Kidney (tissue), 13 donors: ENCODE measurements at regions not wholly inside any gene's neighbourhood (a gene's known extent, or its start where the extent isn't known, plus 50 kb on each side); places are given as distances from the start of the nearest gene placed in this dataset.

ENCODE experiments used
- DNase-seq, 5 donors: peaks; one replicate each; pipeline ENCODE4 v3.0.0-alpha.2; 2013 to 2020
- FAIRE-seq: peaks from 2 replicates; lab custom pipeline; 2012; peaks lifted over from hg19 to GRCh38; lab: Jason Lieb, UNC
- H3K27ac ChIP-seq, 2 donors: one replicate each; pipeline ENCODE4 v1.7.0; 2013; ENCODE audit warnings: low read depth in 2 of 2, low read length in 2 of 2, inconsistent platforms in 1 of 2
- H3K27me3 ChIP-seq: one replicate; pipeline ENCODE4 v1.7.1; 2013; ENCODE audit warnings: low read length, inconsistent platforms; ENCODE audit not compliant: control insufficient read depth, insufficient read depth
- H3K36me3 ChIP-seq, 3 donors: one replicate each; pipeline versions ENCODE4 v1.7.0 to v1.7.1; 2013; ENCODE audit warnings: low read length in 3 of 3, control low read depth in 1 of 3, inconsistent platforms in 1 of 3; ENCODE audit not compliant: insufficient read depth in 3 of 3, control insufficient read depth in 2 of 3
- H3K4me1 ChIP-seq, 3 donors: one replicate each; pipeline versions ENCODE4 v1.7.0 to v1.7.1; 2013; ENCODE audit warnings: low read length in 3 of 3, inconsistent platforms in 1 of 3, low read depth in 1 of 3; ENCODE audit not compliant: control insufficient read depth in 2 of 3, insufficient read depth in 2 of 3
- H3K4me3 ChIP-seq, 3 donors: one replicate each; pipeline versions ENCODE4 v1.7.0 to v1.8.1; 2013; ENCODE audit warnings: low read length in 3 of 3, control low read depth in 1 of 3, inconsistent platforms in 1 of 3
- H3K9ac ChIP-seq, 3 donors: one replicate each; pipeline versions ENCODE4 v1.7.0 to v1.7.1; 2013; ENCODE audit warnings: low read length in 3 of 3, control low read depth in 1 of 3, inconsistent platforms in 1 of 3
- H3K9me3 ChIP-seq, 3 donors: one replicate each; pipeline versions ENCODE4 v1.7.0 to v1.7.1; 2013; ENCODE audit warnings: low read length in 3 of 3, control low read depth in 1 of 3, inconsistent platforms in 1 of 3; ENCODE audit not compliant: control insufficient read depth in 2 of 3, insufficient read depth in 1 of 3
- CTCF ChIP-seq: IDR thresholded peaks from 3 replicates; pipeline ENCODE4 v1.5.1; 2012; ENCODE audit warnings: mild to moderate bottlenecking, moderate library complexity, borderline replicate concordance; ENCODE audit not compliant: insufficient read depth; ENCODE audit errors: extremely low read depth
- intact Hi-C: fragments of 100-400 bp; cut with DNase I; formaldehyde crosslinking; loops from one replicate; pipeline ENCODE4 v1.11.1; 2022
- donor health status: control.
- donor health status: control.
- donor health status: control.
- donor health status: control.
- donor health status: control.
- donor health status: DM: yes; HTN: yes; CAD: no.
- donor health status: Normal renal cell carcinoma (clear cell type).

DNA sequence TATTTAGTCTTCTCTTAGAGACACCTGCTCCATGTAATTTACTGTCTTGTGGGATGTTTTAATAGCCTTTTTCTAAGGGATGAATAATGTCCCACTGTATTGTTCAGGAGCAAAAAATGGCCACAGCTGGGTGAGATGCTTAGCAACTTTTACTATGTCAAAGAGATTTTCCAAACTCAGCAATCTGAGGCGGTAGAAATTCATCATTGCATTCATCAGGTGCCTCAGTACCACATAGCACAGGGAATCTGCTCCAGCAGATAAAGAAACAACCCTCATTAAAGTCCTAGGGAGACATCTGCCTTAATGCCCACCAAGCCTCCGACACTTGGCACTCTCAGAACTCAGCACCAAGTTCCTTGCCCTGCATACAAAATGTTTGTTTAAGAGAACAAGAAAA is 266.9 kb downstream of the SIPA1L2 start:
- no peaks in the 10 kb centered on the region for H3K9me3 ChIP-seq
- FAIRE-seq = no peak
- DNase-seq = no peak
- H3K9ac ChIP-seq = no peak overlapping the region
- no peaks in the 10 kb centered on the region for H3K27me3 ChIP-seq
- no peak overlapping the region for H3K27ac ChIP-seq
- H3K4me3 ChIP-seq = no peak overlapping the region
- H3K36me3 ChIP-seq = no peaks in the 10 kb centered on the region
- intact Hi-C loops = no loop called here
- H3K4me1 ChIP-seq = no peaks in the 10 kb centered on the region
- TF ChIP-seq CTCF = no peak

DNA sequence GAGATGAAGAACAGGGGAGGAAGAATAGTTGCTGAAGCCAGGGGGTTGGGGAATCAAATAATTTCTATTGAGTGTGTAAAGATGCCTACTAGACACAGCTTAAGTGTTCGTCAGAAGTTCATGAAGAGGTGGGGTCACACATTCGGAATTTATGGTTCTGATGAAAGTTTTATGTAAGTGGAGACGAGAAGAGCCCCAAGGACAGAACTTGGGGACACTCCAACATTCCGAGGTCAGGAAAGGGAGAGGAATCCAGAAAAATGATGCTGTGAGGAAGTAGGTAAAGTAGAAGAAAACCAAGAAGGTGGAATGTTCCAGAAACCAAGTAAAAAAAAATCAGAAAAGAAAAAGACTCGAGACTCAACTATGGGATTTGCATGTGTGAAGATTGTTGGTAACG is 272.5 kb downstream of the SIPA1L2 start:
- no peaks in the 10 kb centered on the region for H3K27me3 ChIP-seq
- intact Hi-C loops = no loop called here
- no peak overlapping the region for H3K27ac ChIP-seq
- no peak overlapping the region for H3K4me3 ChIP-seq
- H3K9me3 ChIP-seq = no peaks in the 10 kb centered on the region
- TF ChIP-seq CTCF = no peak
- DNase-seq = no peak
- peaks cover 0 to 3% (median 0%) of the 10 kb centered on the region in 3 donors for H3K4me1 ChIP-seq
- no peak overlapping the region for H3K9ac ChIP-seq
- H3K36me3 ChIP-seq = no peaks in the 10 kb centered on the region
- no peak for FAIRE-seq

- Histone ChIP-seq H3K27ac (no peak overlapping the region), H3K27me3 (no peaks in the 10 kb centered on the region), H3K36me3 (no peaks in the 10 kb centered on the region), H3K4me3 (no peak overlapping the region), H3K9me3 (no peaks in the 10 kb centered on the region), H3K9ac (no peak overlapping the region), H3K4me1 (peaks cover 0 to 3% (median 0%) of the 10 kb centered on the region in 3 donors)
- TF ChIP-seq CTCF = no peak
- DNase-seq (peak in 1 of 5 donors; percentile 19), FAIRE-seq (no peak)
- intact Hi-C loops = no loop called here
These were observed 274.5 kb downstream of the SIPA1L2 start for GRCh38 chr1:232355162-232356006.
